Neural progenitor cell (in vitro differentiated cells): ENCODE measurements at regions not wholly inside any gene's neighbourhood (a gene's known extent, or its start where the extent isn't known, plus 50 kb on each side); places are given as distances from the start of the nearest gene placed in this dataset.

Source experiments
- DNase-seq: peaks from one replicate; pipeline ENCODE4 v3.0.0-alpha.2; 2016; ENCODE audit warnings: low spot score
- H2AFZ ChIP-seq: fragments of 200-600 bp; sonication (generic); replicated peaks from 2 replicates; pipeline ENCODE4 v1.6.1; 2016; ENCODE audit warnings: antibody characterized with exemption
- H3F3A ChIP-seq: fragments of 200-600 bp; sonication (generic); 2 replicates; pipeline ENCODE4 v1.6.1; 2016; ENCODE audit warnings: antibody characterized with exemption, low read depth
- H3K27ac ChIP-seq: fragments of 200-600 bp; sonication (generic); 2 replicates; pipeline ENCODE4 v1.5.1; 2016; ENCODE audit warnings: mild to moderate bottlenecking
- H3K27me3 ChIP-seq: fragments of 200-600 bp; sonication (generic); 2 replicates; pipeline ENCODE4 v1.6.1; 2016; ENCODE audit warnings: mild to moderate bottlenecking, moderate library complexity
- H3K36me3 ChIP-seq: fragments of 200-600 bp; sonication (generic); 2 replicates; pipeline ENCODE4 v1.5.1; 2016
- H3K4me1 ChIP-seq: fragments of 200-600 bp; sonication (generic); 2 replicates; pipeline ENCODE4 v1.6.1; 2016; ENCODE audit warnings: mixed run types
- H3K4me2 ChIP-seq: fragments of 200-600 bp; sonication (generic); 2 replicates; pipeline ENCODE4 v1.6.1; 2016
- H3K4me3 ChIP-seq: fragments of 200-600 bp; sonication (generic); 2 replicates; pipeline ENCODE4 v1.5.1; 2016
- H3K79me2 ChIP-seq: fragments of 200-600 bp; sonication (generic); 2 replicates; pipeline ENCODE4 v1.6.1; 2016; ENCODE audit warnings: low read depth
- H3K9ac ChIP-seq: fragments of 200-600 bp; sonication (generic); 2 replicates; pipeline ENCODE4 v1.6.1; 2016
- H3K9me3 ChIP-seq: fragments of 200-600 bp; sonication (generic); 2 replicates; pipeline ENCODE4 v1.5.1; 2016; ENCODE audit warnings: low read depth
- H4K20me1 ChIP-seq: fragments of 200-600 bp; sonication (generic); 2 replicates; pipeline ENCODE4 v1.6.1; 2016; ENCODE audit warnings: low read depth
- H3K27ac Mint-ChIP-seq: 3 replicates; pipeline ENCODE4 v1.8.0; 2021; ENCODE audit warnings: mixed read lengths
- H3K27me3 Mint-ChIP-seq: 2 replicates; pipeline ENCODE4 v1.8.0; 2022; ENCODE audit warnings: low read depth, mild to moderate bottlenecking, inconsistent platforms, moderate library complexity, mixed read lengths; ENCODE audit not compliant: insufficient read depth
- H3K36me3 Mint-ChIP-seq: 3 replicates; pipeline ENCODE4 v1.8.0; 2021; ENCODE audit warnings: mixed read lengths
- H3K4me1 Mint-ChIP-seq: 3 replicates; pipeline ENCODE4 v1.8.0; 2021; ENCODE audit warnings: mixed read lengths
- H3K4me3 Mint-ChIP-seq: 3 replicates; pipeline ENCODE4 v1.8.0; 2021; ENCODE audit warnings: mild to moderate bottlenecking, moderate library complexity, mixed read lengths
- H3K9me3 Mint-ChIP-seq: 3 replicates; pipeline ENCODE4 v1.8.0; 2020; ENCODE audit warnings: mixed read lengths
- CTCF ChIP-seq: fragments of 200-600 bp; sonication (generic); IDR thresholded peaks from 2 replicates; pipeline ENCODE4 v1.5.1; 2017; ENCODE audit warnings: antibody characterized with exemption, mild to moderate bottlenecking
- EZH2 ChIP-seq: fragments of 200-600 bp; sonication (generic); IDR thresholded peaks from 2 replicates; pipeline ENCODE4 v1.6.1; 2017; ENCODE audit warnings: antibody characterized with exemption, mild to moderate bottlenecking, moderate library complexity
- EZH2phosphoT487 ChIP-seq: fragments of 200-600 bp; sonication (generic); IDR thresholded peaks from 2 replicates; pipeline ENCODE4 v1.6.1; 2017; ENCODE audit warnings: antibody characterized with exemption

GRCh38 chr6:90409700-90410099 is 113.1 kb upstream of the BACH2 start:
- H2AFZ ChIP-seq = no peak overlapping the region
- H3K4me2 ChIP-seq = no peak overlapping the region
- H3K4me3 Mint-ChIP-seq = no peak overlapping the region
- H3K4me1 ChIP-seq = peaks cover 31% of the 10 kb centered on the region
- no peaks in the 10 kb centered on the region for H3K36me3 Mint-ChIP-seq
- H3K36me3 ChIP-seq = no peaks in the 10 kb centered on the region
- H3K27ac ChIP-seq = no peak overlapping the region
- peaks cover 27% of the 10 kb centered on the region for H3F3A ChIP-seq
- H3K79me2 ChIP-seq = no peaks in the 10 kb centered on the region
- H3K9me3 ChIP-seq = no peaks in the 10 kb centered on the region
- H3K27me3 ChIP-seq = no peaks in the 10 kb centered on the region
- H3K9me3 Mint-ChIP-seq = peaks cover 2% of the 10 kb centered on the region
- no peak for DNase-seq
- H3K9ac ChIP-seq = no peak overlapping the region
- H3K27me3 Mint-ChIP-seq = peaks cover 2% of the 10 kb centered on the region
- H3K27ac Mint-ChIP-seq = no peak overlapping the region
- TF ChIP-seq CTCF (no peak), EZH2phosphoT487 (no peak), EZH2 (no peak)
- peaks cover 35% of the 10 kb centered on the region for H3K4me1 Mint-ChIP-seq
- H3K4me3 ChIP-seq = no peak overlapping the region
- H4K20me1 ChIP-seq = no peaks in the 10 kb centered on the region

GRCh38 chr6:90406957-90407356 is 110.3 kb upstream of the BACH2 start:
- Histone ChIP-seq H3F3A (peaks cover 11% of the 10 kb centered on the region), H3K27me3 (no peaks in the 10 kb centered on the region)

GRCh38 chr6:90406142-90406794 is 109.6 kb upstream of the BACH2 start:
- H2AFZ ChIP-seq = no peak overlapping the region
- H3K4me1 Mint-ChIP-seq = peaks cover 28% of the 10 kb centered on the region
- no peak overlapping the region for H3K27ac Mint-ChIP-seq

More at GRCh38 chr6:90406957-90407356, 110.3 kb upstream of the BACH2 start:
- Histone ChIP-seq H3K4me1 (peaks cover 27% of the 10 kb centered on the region), H3K9me3 (no peaks in the 10 kb centered on the region), H4K20me1 (no peaks in the 10 kb centered on the region), H3K79me2 (no peaks in the 10 kb centered on the region), H3K27ac (no peak overlapping the region), H2AFZ (no peak overlapping the region), H3K36me3 (no peaks in the 10 kb centered on the region), H3K9ac (no peak overlapping the region), H3K4me2 (no peak overlapping the region), H3K4me3 (no peak overlapping the region)
- Mint-ChIP-seq H3K4me1 (peaks cover 28% of the 10 kb centered on the region), H3K9me3 (peaks cover 2% of the 10 kb centered on the region), H3K27ac (no peak overlapping the region), H3K36me3 (no peaks in the 10 kb centered on the region), H3K4me3 (no peak overlapping the region), H3K27me3 (peaks cover 9% of the 10 kb centered on the region)
- DNase-seq = no peak
- TF ChIP-seq EZH2 (no peak), CTCF (no peak), EZH2phosphoT487 (no peak)

More at GRCh38 chr6:90406142-90406794, 109.6 kb upstream of the BACH2 start:
- Histone ChIP-seq H3K79me2 (no peaks in the 10 kb centered on the region), H3K4me2 (no peak overlapping the region), H3K4me1 (peaks cover 27% of the 10 kb centered on the region), H4K20me1 (no peaks in the 10 kb centered on the region), H3K9me3 (no peaks in the 10 kb centered on the region), H3F3A (peaks cover 11% of the 10 kb centered on the region), H3K36me3 (no peaks in the 10 kb centered on the region), H3K27me3 (no peaks in the 10 kb centered on the region), H3K27ac (no peak overlapping the region), H3K4me3 (no peak overlapping the region), H3K9ac (no peak overlapping the region)
- TF ChIP-seq CTCF (no peak), EZH2phosphoT487 (no peak), EZH2 (no peak)
- H3K9me3 Mint-ChIP-seq = peaks cover 2% of the 10 kb centered on the region
- no peak overlapping the region for H3K4me3 Mint-ChIP-seq
- no peaks in the 10 kb centered on the region for H3K36me3 Mint-ChIP-seq
- no peak for DNase-seq
- peaks cover 10% of the 10 kb centered on the region for H3K27me3 Mint-ChIP-seq
